ENCODE measurements at regions not wholly inside any gene's neighbourhood (a gene's known extent, or its start where the extent isn't known, plus 50 kb on each side); places are given as distances from the start of the nearest gene placed in this dataset.

DNA sequence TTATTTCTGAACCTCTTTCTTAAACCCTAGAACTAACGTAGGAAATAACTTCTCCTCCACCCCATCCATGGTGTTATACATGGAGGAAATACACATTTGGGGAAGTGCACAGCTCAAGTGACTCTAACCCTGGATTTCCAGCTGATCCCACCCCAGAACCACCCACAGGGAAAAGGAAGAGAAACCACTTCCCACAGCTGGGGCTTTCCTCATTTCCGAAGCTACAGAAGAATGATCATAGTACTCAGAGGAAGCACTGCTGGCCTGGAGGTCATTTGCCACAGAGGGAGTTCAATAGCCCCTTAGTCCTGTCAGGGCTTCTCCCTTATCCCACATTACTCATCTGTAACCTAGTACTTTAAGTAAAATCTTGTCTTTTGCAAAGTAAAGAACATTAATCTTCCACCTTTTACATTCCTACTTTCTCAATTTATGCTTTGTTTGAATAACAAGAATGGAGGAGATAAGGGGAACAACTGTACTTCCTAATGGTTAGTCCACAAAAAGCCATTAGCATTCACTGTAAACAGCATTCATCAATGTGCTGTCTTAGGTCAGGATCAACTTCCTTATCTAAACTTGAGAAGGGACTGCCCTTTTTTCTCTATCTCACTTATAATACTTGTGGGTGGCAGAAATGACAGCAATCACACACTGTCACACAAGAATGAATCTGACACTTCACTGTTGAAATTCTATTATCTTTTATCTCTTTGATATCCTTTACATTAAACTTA, 63.0 kb upstream of the RGS1 start:
- no peak for FAIRE-seq
- Histone ChIP-seq H3K4me2 (ENCODE audit: control insufficient read depth, extremely low read depth, insufficient read depth, low read depth, low read length) (no peak overlapping the region), H3K79me2 (ENCODE audit: control insufficient read depth, insufficient read depth, low read length) (no peaks in the 10 kb centered on the region), H3K9ac (ENCODE audit: control insufficient read depth, extremely low read depth, insufficient read depth, low read length) (no peak overlapping the region), H3K36me3 (ENCODE audit: control insufficient read depth in 2 of 2, extremely low read depth in 1 of 2, insufficient read depth in 2 of 2, low read length in 2 of 2) (no peaks in the 10 kb centered on the region), H3K4me1 (ENCODE audit: control insufficient read depth, extremely low read depth, insufficient read depth, low read length) (no peaks in the 10 kb centered on the region), H3K9me3 (ENCODE audit: control insufficient read depth, low read depth, low read length) (no peaks in the 10 kb centered on the region), H3K4me3 (ENCODE audit: control insufficient read depth in 2 of 3, extremely low read depth in 1 of 3, insufficient read depth in 2 of 3, low read depth in 1 of 3, low read length in 3 of 3) (no peak overlapping the region), H3K9me1 (ENCODE audit: control insufficient read depth, extremely low read depth, insufficient read depth, low read length) (no peaks in the 10 kb centered on the region), H2AFZ (ENCODE audit: control insufficient read depth, low read length) (no peak overlapping the region), H3K27me3 (ENCODE audit: control insufficient read depth, extremely low read depth, insufficient read depth, low read length) (no peaks in the 10 kb centered on the region), H4K20me1 (ENCODE audit: control insufficient read depth, extremely low read depth, insufficient read depth, low read length) (no peaks in the 10 kb centered on the region), H3K27ac (ENCODE audit: control insufficient read depth, insufficient read depth, low read length) (no peak overlapping the region)
- dilution Hi-C loops (cut with MboI; ENCODE audit: extremely low pct_ligation_motif_present, low sequenced_read_pairs), result no loop called here
- no peak for DNase-seq (ENCODE audit: low read depth, low spot score)
- TF ChIP-seq, protein P1, sequence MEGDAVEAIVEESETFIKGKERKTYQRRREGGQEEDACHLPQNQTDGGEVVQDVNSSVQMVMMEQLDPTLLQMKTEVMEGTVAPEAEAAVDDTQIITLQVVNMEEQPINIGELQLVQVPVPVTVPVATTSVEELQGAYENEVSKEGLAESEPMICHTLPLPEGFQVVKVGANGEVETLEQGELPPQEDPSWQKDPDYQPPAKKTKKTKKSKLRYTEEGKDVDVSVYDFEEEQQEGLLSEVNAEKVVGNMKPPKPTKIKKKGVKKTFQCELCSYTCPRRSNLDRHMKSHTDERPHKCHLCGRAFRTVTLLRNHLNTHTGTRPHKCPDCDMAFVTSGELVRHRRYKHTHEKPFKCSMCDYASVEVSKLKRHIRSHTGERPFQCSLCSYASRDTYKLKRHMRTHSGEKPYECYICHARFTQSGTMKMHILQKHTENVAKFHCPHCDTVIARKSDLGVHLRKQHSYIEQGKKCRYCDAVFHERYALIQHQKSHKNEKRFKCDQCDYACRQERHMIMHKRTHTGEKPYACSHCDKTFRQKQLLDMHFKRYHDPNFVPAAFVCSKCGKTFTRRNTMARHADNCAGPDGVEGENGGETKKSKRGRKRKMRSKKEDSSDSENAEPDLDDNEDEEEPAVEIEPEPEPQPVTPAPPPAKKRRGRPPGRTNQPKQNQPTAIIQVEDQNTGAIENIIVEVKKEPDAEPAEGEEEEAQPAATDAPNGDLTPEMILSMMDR (optimal IDR thresholded peaks at IDR 0.05 in 1 of 3, IDR thresholded peaks at IDR 0.05 in 1 of 3, conservative IDR thresholded peaks at IDR 0.05 in 1 of 3; ENCODE audit: extremely low read depth in 1 of 3, insufficient read depth in 2 of 3, low read length in 3 of 3), result no peak
- no peak for TF ChIP-seq EZH2 (IDR thresholded peaks at IDR 0.05; ENCODE audit: low read length)

DNA sequence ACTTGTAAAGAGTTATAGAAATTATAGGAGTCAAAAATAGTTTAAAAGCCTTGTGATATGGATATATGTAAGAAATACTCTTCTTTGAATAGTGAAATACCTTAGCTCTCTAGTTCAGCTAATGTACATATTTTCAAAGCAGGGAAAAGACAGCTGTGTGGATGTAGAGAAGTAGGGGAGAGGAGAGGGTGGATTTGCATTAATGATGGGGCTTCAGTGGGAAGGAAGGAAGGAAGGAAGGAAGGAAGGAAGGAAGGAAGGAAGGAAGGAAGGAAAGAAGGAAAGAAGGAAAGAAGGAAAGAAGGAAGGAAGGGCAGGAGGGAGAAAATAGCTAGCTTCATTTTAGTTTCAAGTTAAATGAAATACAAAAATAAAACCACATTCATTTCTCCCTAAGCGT, 62.4 kb upstream of the RGS1 start:
- no peaks in the 10 kb centered on the region for H3K27me3 ChIP-seq (ENCODE audit: control insufficient read depth, extremely low read depth, insufficient read depth, low read length)
- no peaks in the 10 kb centered on the region for H3K4me1 ChIP-seq (ENCODE audit: control insufficient read depth, extremely low read depth, insufficient read depth, low read length)
- no peaks in the 10 kb centered on the region for H3K9me3 ChIP-seq (ENCODE audit: control insufficient read depth, low read depth, low read length)
- no peak overlapping the region for H3K4me3 ChIP-seq (ENCODE audit: control insufficient read depth in 2 of 3, extremely low read depth in 1 of 3, insufficient read depth in 2 of 3, low read depth in 1 of 3, low read length in 3 of 3)
- no peak overlapping the region for H2AFZ ChIP-seq (ENCODE audit: control insufficient read depth, low read length)
- no peak overlapping the region for H3K4me2 ChIP-seq (ENCODE audit: control insufficient read depth, extremely low read depth, insufficient read depth, low read depth, low read length)
- no peaks in the 10 kb centered on the region for H3K79me2 ChIP-seq (ENCODE audit: control insufficient read depth, insufficient read depth, low read length)
- dilution Hi-C loops (cut with MboI; ENCODE audit: extremely low pct_ligation_motif_present, low sequenced_read_pairs), result no loop called here
- H3K36me3 ChIP-seq (ENCODE audit: control insufficient read depth in 2 of 2, extremely low read depth in 1 of 2, insufficient read depth in 2 of 2, low read length in 2 of 2), result no peaks in the 10 kb centered on the region
- H4K20me1 ChIP-seq (ENCODE audit: control insufficient read depth, extremely low read depth, insufficient read depth, low read length), result no peaks in the 10 kb centered on the region
- no peak overlapping the region for H3K27ac ChIP-seq (ENCODE audit: control insufficient read depth, insufficient read depth, low read length)
- no peaks in the 10 kb centered on the region for H3K9me1 ChIP-seq (ENCODE audit: control insufficient read depth, extremely low read depth, insufficient read depth, low read length)
- H3K9ac ChIP-seq (ENCODE audit: control insufficient read depth, extremely low read depth, insufficient read depth, low read length), result no peak overlapping the region
- no peak for DNase-seq (ENCODE audit: low read depth, low spot score)
- TF ChIP-seq EZH2 (IDR thresholded peaks at IDR 0.05; ENCODE audit: low read length), result no peak
- TF ChIP-seq, protein P1 (optimal IDR thresholded peaks at IDR 0.05 in 1 of 3, IDR thresholded peaks at IDR 0.05 in 1 of 3, conservative IDR thresholded peaks at IDR 0.05 in 1 of 3; ENCODE audit: extremely low read depth in 1 of 3, insufficient read depth in 2 of 3, low read length in 3 of 3), result no peak
- no peak for FAIRE-seq

Data from keratinocyte (primary cell).